ENCODE measurements at regions not wholly inside any gene's neighbourhood (a gene's known extent, or its start where the extent isn't known, plus 50 kb on each side); places are given as distances from the start of the nearest gene placed in this dataset.

DNA sequence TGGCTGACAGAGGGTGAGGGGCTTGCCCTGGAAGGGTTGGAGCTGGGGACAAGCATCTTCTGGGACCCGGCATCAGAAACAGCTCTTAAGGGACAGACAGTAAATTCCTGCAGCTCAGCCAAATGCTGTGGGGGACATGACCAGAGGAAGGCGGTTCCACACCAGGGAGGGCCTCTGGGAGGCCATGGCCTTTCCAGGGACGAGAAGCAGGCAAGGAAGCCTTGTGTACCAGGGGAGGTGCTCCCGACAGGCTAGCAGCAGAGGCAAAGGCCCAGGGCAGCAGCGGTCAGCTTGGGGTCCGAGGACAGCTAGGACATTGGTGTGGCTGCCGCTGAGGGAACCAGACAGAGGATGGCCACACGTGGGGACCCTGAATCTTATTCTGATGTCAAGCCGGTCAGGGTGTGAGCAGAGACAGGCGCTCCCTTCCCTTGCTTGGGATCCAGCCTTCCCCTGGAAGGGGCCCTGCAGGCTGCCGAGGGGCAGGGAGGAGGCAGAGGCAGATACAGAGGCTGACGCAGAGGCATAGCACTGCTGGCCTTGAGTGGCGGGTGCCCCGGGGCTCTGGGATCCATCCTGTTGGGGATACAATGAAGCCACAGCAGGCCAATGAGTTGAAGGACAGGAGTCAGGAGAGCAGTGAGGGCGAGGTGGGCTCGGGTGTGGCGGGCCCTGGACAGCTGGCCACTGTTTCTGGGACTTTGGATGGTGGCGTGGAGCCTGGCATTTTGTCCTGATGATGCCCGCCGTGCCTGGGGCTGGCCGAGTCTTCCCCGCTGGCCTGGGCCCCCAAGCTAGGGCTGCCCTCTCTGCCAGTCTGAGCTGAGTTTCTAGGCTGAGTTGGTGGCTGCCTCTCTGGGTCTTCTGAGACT lies 64.1 kb upstream of the GPC1 start:
- no peak for DNase-seq (ENCODE audit: low spot score)

DNA sequence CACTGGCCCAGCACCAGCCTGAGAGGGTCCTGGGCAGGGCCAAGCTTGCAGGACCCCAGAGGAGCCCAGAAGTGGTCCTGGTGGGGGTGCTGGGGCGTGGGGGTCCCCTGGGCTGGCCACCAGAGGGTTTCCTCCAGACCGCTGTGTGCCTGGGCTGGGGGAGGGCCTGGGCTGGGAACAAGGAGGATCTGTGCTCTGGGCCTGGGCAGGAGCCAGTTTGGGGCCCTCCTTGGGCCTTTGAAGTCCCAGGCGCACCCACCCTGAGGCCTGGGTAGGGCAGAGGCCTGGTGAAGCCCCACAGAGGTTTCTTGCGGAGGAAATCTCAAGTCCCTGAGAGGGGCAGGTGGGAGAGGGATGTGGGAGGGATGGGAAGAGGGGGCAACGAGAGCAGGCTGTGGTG lies 63.4 kb upstream of the GPC1 start:
- H2BK15ac ChIP-seq (ENCODE audit: low read length) = peak overlapping the region; percentile 87
- no peaks in the 10 kb centered on the region for H3K79me1 ChIP-seq (ENCODE audit: low read depth, low read length)

More for the DNA sequence above, 64.1 kb upstream of the GPC1 start:
- H2AK5ac ChIP-seq (ENCODE audit: low read depth, low read length) = peak overlapping the region; percentile 99
- no peaks in the 10 kb centered on the region for H3K36me3 ChIP-seq (replicated peaks in 1 of 2; ENCODE audit: control insufficient read depth in 2 of 2, insufficient read depth in 2 of 2, low read length in 2 of 2)
- peak overlapping the region; percentile 81 for H2BK120ac ChIP-seq (ENCODE audit: low read depth, low read length)
- no CpG with 5 or more reads among the region's 22 CpGs for WGBS, 2 donors (ENCODE audit: extremely low coverage in 2 of 2, insufficient read length in 2 of 2, insufficient replicate concordance in 1 of 2)
- H3K4ac ChIP-seq (ENCODE audit: low read length) = peak overlapping the region; percentile 53
- peak overlapping the region; percentile 71 for H3K14ac ChIP-seq (ENCODE audit: low read length)
- H4K91ac ChIP-seq (ENCODE audit: low read depth, low read length, poor library complexity) = no peak overlapping the region
- H3K23ac ChIP-seq (ENCODE audit: low read depth, low read length, poor library complexity) = peak overlapping the region; percentile 55
- no peaks in the 10 kb centered on the region for H3K79me1 ChIP-seq (ENCODE audit: low read depth, low read length)
- H3K4me2 ChIP-seq (ENCODE audit: insufficient read depth, low read length, poor library complexity, severe bottlenecking) = no peak overlapping the region
- peak overlapping the region; percentile 87 for H2BK15ac ChIP-seq (ENCODE audit: low read length)
- H2BK5ac ChIP-seq (ENCODE audit: low read length) = peak overlapping the region; percentile 96
- H2BK12ac ChIP-seq (ENCODE audit: low read length) = peak overlapping the region; percentile 97
- H2AFZ ChIP-seq (ENCODE audit: low read length) = no peak overlapping the region
- H3K27me3 ChIP-seq (ENCODE audit: control insufficient read depth in 3 of 3, insufficient read depth in 3 of 3, low read depth in 1 of 3, low read length in 3 of 3) = peaks cover 0 to 9% (median 0%) of the 10 kb centered on the region in 3 experiments
- H3K9me3 ChIP-seq (replicated peaks in 1 of 2; ENCODE audit: control insufficient read depth in 2 of 2, insufficient read depth in 1 of 2, low read depth in 1 of 2, low read length in 2 of 2) = peaks cover 0 to 2% of the 10 kb centered on the region in 2 donors
- H3K4me1 ChIP-seq (ENCODE audit: control insufficient read depth in 2 of 2, insufficient read depth in 1 of 2, low read depth in 1 of 2, low read length in 2 of 2) = peaks cover 6 to 14% of the 10 kb centered on the region in 2 donors
- no peak overlapping the region for H3K4me3 ChIP-seq (ENCODE audit: low read length in 2 of 2)
- H4K8ac ChIP-seq (ENCODE audit: low read depth, low read length) = peak overlapping the region; percentile 65
- no peak overlapping the region for H3K27ac ChIP-seq (replicated peaks; ENCODE audit: low read length)
- peak overlapping the region; percentile 77 for H3K9ac ChIP-seq (ENCODE audit: low read depth, low read length, poor library complexity)
- peak overlapping the region; percentile 38 for H3K18ac ChIP-seq (ENCODE audit: low read length)

DNA sequence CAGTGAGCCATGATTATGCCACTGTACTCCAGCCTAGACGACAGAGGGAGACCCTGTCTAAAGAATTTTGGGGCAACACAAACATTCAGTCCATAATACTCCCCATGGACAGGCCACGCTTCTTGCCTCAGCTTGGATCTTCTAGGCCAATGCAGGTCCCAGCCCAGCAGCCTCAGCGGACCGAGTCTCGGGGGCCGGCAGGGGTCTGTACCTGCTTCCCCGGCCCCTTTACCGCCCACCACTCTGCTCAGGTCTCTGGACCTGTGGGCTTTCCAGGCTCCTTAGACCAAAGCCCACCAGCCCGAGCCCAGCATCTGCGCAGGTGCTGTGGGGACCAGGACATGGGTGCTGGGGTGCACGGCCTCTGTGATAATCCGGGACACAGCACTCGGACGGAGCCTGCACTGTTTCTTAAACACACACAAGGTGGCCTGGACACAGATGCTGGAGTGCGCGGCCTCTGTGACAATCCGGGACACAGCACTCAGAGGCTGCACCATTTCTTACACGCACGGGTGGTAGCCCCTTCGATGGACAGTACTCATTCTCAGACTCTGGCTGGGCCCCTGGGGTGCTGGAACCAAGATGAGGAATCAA lies 62.1 kb upstream of the GPC1 start:
- Histone ChIP-seq H3K4me2 (ENCODE audit: insufficient read depth, low read length, poor library complexity, severe bottlenecking) (no peak overlapping the region), H3K27ac (replicated peaks; ENCODE audit: low read length) (no peak overlapping the region), H2BK120ac (ENCODE audit: low read depth, low read length) (peak overlapping the region; percentile 87), H4K8ac (ENCODE audit: low read depth, low read length) (no peak overlapping the region), H3K79me1 (ENCODE audit: low read depth, low read length) (no peaks in the 10 kb centered on the region), H2AFZ (ENCODE audit: low read length) (no peak overlapping the region), H4K91ac (ENCODE audit: low read depth, low read length, poor library complexity) (no peak overlapping the region), H3K18ac (ENCODE audit: low read length) (peak overlapping the region; percentile 76), H2BK5ac (ENCODE audit: low read length) (peak overlapping the region; percentile 24), H3K4me1 (ENCODE audit: control insufficient read depth in 2 of 2, insufficient read depth in 1 of 2, low read depth in 1 of 2, low read length in 2 of 2) (peaks cover 6 to 14% of the 10 kb centered on the region in 2 donors), H2AK5ac (ENCODE audit: low read depth, low read length) (peak overlapping the region; percentile 93), H3K14ac (ENCODE audit: low read length) (peak overlapping the region; percentile 56), H3K27me3 (ENCODE audit: control insufficient read depth in 3 of 3, insufficient read depth in 3 of 3, low read depth in 1 of 3, low read length in 3 of 3) (peaks cover 0 to 9% (median 0%) of the 10 kb centered on the region in 3 experiments), H3K9ac (ENCODE audit: low read depth, low read length, poor library complexity) (no peak overlapping the region), H3K9me3 (replicated peaks in 1 of 2; ENCODE audit: control insufficient read depth in 2 of 2, insufficient read depth in 1 of 2, low read depth in 1 of 2, low read length in 2 of 2) (no peaks in the 10 kb centered on the region), H3K4ac (ENCODE audit: low read length) (peak overlapping the region; percentile 76), H2BK12ac (ENCODE audit: low read length) (peak overlapping the region; percentile 84), H3K4me3 (ENCODE audit: low read length in 2 of 2) (no peak overlapping the region), H3K36me3 (replicated peaks in 1 of 2; ENCODE audit: control insufficient read depth in 2 of 2, insufficient read depth in 2 of 2, low read length in 2 of 2) (no peaks in the 10 kb centered on the region), H2BK15ac (ENCODE audit: low read length) (peak overlapping the region; percentile 89), H3K23ac (ENCODE audit: low read depth, low read length, poor library complexity) (no peak overlapping the region)
- no CpG with 5 or more reads among the region's 20 CpGs for WGBS, 2 donors (ENCODE audit: extremely low coverage in 2 of 2, insufficient read length in 2 of 2, insufficient replicate concordance in 1 of 2)
- no peak for DNase-seq (ENCODE audit: low spot score)

More for the DNA sequence above, 63.4 kb upstream of the GPC1 start:
- no peaks in the 10 kb centered on the region for H3K36me3 ChIP-seq (replicated peaks in 1 of 2; ENCODE audit: control insufficient read depth in 2 of 2, insufficient read depth in 2 of 2, low read length in 2 of 2)
- H3K14ac ChIP-seq (ENCODE audit: low read length) = no peak overlapping the region
- peak overlapping the region; percentile 43 for H4K8ac ChIP-seq (ENCODE audit: low read depth, low read length)
- H2BK12ac ChIP-seq (ENCODE audit: low read length) = no peak overlapping the region
- no peak overlapping the region for H3K27ac ChIP-seq (replicated peaks; ENCODE audit: low read length)
- no peak overlapping the region for H2BK5ac ChIP-seq (ENCODE audit: low read length)
- no peak overlapping the region for H3K23ac ChIP-seq (ENCODE audit: low read depth, low read length, poor library complexity)
- no peaks in the 10 kb centered on the region for H3K9me3 ChIP-seq (replicated peaks in 1 of 2; ENCODE audit: control insufficient read depth in 2 of 2, insufficient read depth in 1 of 2, low read depth in 1 of 2, low read length in 2 of 2)
- peak overlapping the region; percentile 93 for H3K18ac ChIP-seq (ENCODE audit: low read length)
- H3K4me1 ChIP-seq (ENCODE audit: control insufficient read depth in 2 of 2, insufficient read depth in 1 of 2, low read depth in 1 of 2, low read length in 2 of 2) = peaks cover 6 to 14% of the 10 kb centered on the region in 2 donors
- DNase-seq (ENCODE audit: low spot score) = no peak
- H3K4me3 ChIP-seq (ENCODE audit: low read length in 2 of 2) = no peak overlapping the region
- peaks cover 0 to 9% (median 0%) of the 10 kb centered on the region in 3 experiments for H3K27me3 ChIP-seq (ENCODE audit: control insufficient read depth in 3 of 3, insufficient read depth in 3 of 3, low read depth in 1 of 3, low read length in 3 of 3)
- no peak overlapping the region for H4K91ac ChIP-seq (ENCODE audit: low read depth, low read length, poor library complexity)
- peak overlapping the region; percentile 99 for H2AK5ac ChIP-seq (ENCODE audit: low read depth, low read length)
- H3K9ac ChIP-seq (ENCODE audit: low read depth, low read length, poor library complexity) = no peak overlapping the region
- H3K4ac ChIP-seq (ENCODE audit: low read length) = peak overlapping the region; percentile 89
- no peak overlapping the region for H3K4me2 ChIP-seq (ENCODE audit: insufficient read depth, low read length, poor library complexity, severe bottlenecking)
- no CpG with 5 or more reads among the region's 5 CpGs for WGBS, 2 donors (ENCODE audit: extremely low coverage in 2 of 2, insufficient read length in 2 of 2, insufficient replicate concordance in 1 of 2)
- H2BK120ac ChIP-seq (ENCODE audit: low read depth, low read length) = no peak overlapping the region
- H2AFZ ChIP-seq (ENCODE audit: low read length) = no peak overlapping the region
